ENCODE measurements at regions not wholly inside any gene's neighbourhood (a gene's known extent, or its start where the extent isn't known, plus 50 kb on each side); places are given as distances from the start of the nearest gene placed in this dataset.

GRCh38 chr5:164053123-164053522, 547.7 kb downstream of the MAT2B start:
- TF ChIP-seq CTCF (IDR thresholded peaks at IDR 0.05; ENCODE audit: poor library complexity): no peak
- no peak for TF ChIP-seq EZH2 (IDR thresholded peaks at IDR 0.05; ENCODE audit: borderline replicate concordance)

All from hepatocyte (in vitro differentiated cells).